ENCODE measurements at regions not wholly inside any gene's neighbourhood (a gene's known extent, or its start where the extent isn't known, plus 50 kb on each side); places are given as distances from the start of the nearest gene placed in this dataset.

- Histone ChIP-seq H3K27me3 (ENCODE audit: control insufficient read depth, insufficient read depth, low read length) (no peaks in the 10 kb centered on the region), H3K4me3 (ENCODE audit: low read depth, low read length) (no peak overlapping the region), H3K36me3 (ENCODE audit: control insufficient read depth, insufficient read depth, low read length) (no peaks in the 10 kb centered on the region)
- no peak for TF ChIP-seq CTCF (IDR thresholded peaks at IDR 0.05; ENCODE audit: insufficient read depth, low read depth, low read length)
- POLR2A ChIA-PET: no interaction called here
- CTCF ChIA-PET: no interaction called here
- no peak for DNase-seq (ENCODE audit: low read depth)
These were observed 326.4 kb downstream of the ANKRD50 start for GRCh38 chr4:124386163-124386562.

- TF ChIP-seq CTCF (IDR thresholded peaks at IDR 0.05; ENCODE audit: insufficient read depth, low read depth, low read length): no peak
- POLR2A ChIA-PET: no interaction called here
- H3K36me3 ChIP-seq (ENCODE audit: control insufficient read depth, insufficient read depth, low read length): no peaks in the 10 kb centered on the region
- H3K4me3 ChIP-seq (ENCODE audit: low read depth, low read length): no peak overlapping the region
- DNase-seq (ENCODE audit: low read depth): no peak
- H3K27me3 ChIP-seq (ENCODE audit: control insufficient read depth, insufficient read depth, low read length): no peaks in the 10 kb centered on the region
- CTCF ChIA-PET: no interaction called here
These were observed 325.9 kb downstream of the ANKRD50 start for GRCh38 chr4:124386648-124387047.

GRCh38 chr4:124389591-124389990 is 322.9 kb downstream of the ANKRD50 start:
- POLR2A ChIA-PET: no interaction called here
- CTCF ChIA-PET: no interaction called here
- Histone ChIP-seq H3K4me3 (ENCODE audit: low read depth, low read length) (no peak overlapping the region), H3K36me3 (ENCODE audit: control insufficient read depth, insufficient read depth, low read length) (no peaks in the 10 kb centered on the region), H3K27me3 (ENCODE audit: control insufficient read depth, insufficient read depth, low read length) (no peaks in the 10 kb centered on the region)
- no peak for TF ChIP-seq CTCF (IDR thresholded peaks at IDR 0.05; ENCODE audit: insufficient read depth, low read depth, low read length)
- no peak for DNase-seq (ENCODE audit: low read depth)

GRCh38 chr4:124390861-124391260 is 321.7 kb downstream of the ANKRD50 start:
- Histone ChIP-seq H3K27me3 (ENCODE audit: control insufficient read depth, insufficient read depth, low read length) (no peaks in the 10 kb centered on the region), H3K4me3 (ENCODE audit: low read depth, low read length) (no peak overlapping the region), H3K36me3 (ENCODE audit: control insufficient read depth, insufficient read depth, low read length) (no peaks in the 10 kb centered on the region)
- DNase-seq (ENCODE audit: low read depth): no peak
- POLR2A ChIA-PET: no interaction called here
- no peak for TF ChIP-seq CTCF (IDR thresholded peaks at IDR 0.05; ENCODE audit: insufficient read depth, low read depth, low read length)
- CTCF ChIA-PET: no interaction called here

GRCh38 chr4:124396333-124396732 is 316.2 kb downstream of the ANKRD50 start:
- DNase-seq (ENCODE audit: low read depth): no peak
- no peak for TF ChIP-seq CTCF (IDR thresholded peaks at IDR 0.05; ENCODE audit: insufficient read depth, low read depth, low read length)
- Histone ChIP-seq H3K27me3 (ENCODE audit: control insufficient read depth, insufficient read depth, low read length) (no peaks in the 10 kb centered on the region), H3K4me3 (ENCODE audit: low read depth, low read length) (no peak overlapping the region), H3K36me3 (ENCODE audit: control insufficient read depth, insufficient read depth, low read length) (no peaks in the 10 kb centered on the region)
- ChIA-PET POLR2A (no interaction called here), CTCF (no interaction called here)
